MM.1S (cell line): ENCODE measurements at regions not wholly inside any gene's neighbourhood (a gene's known extent, or its start where the extent isn't known, plus 50 kb on each side); places are given as distances from the start of the nearest gene placed in this dataset.

ENCODE experiments used
- CTCF ChIP-seq: fragments of 300-600 bp; sonication (generic); IDR thresholded peaks from 2 replicates; pipeline ENCODE4 v1.5.1; 2016; ENCODE audit warnings: antibody characterized with exemption, low read length, mixed read lengths
- EZH2 ChIP-seq: fragments of 300-600 bp; sonication (generic); optimal IDR thresholded peaks from 2 replicates; pipeline ENCODE3; 2017; ENCODE audit warnings: low read depth, mild to moderate bottlenecking, antibody characterized with exemption, low read length, mixed read lengths
- EZH2phosphoT487 ChIP-seq: fragments of 300-600 bp; sonication (generic); IDR thresholded peaks from 2 replicates; pipeline ENCODE4 v1.6.1; 2018; ENCODE audit warnings: antibody characterized with exemption, low read length

GRCh38 chr10:60517805-60518204, 128.1 kb upstream of the ANK3 start:
- TF ChIP-seq EZH2phosphoT487 (no peak), CTCF (no peak), EZH2 (no peak)
